ENCODE measurements at regions not wholly inside any gene's neighbourhood (a gene's known extent, or its start where the extent isn't known, plus 50 kb on each side); places are given as distances from the start of the nearest gene placed in this dataset.

GRCh38 chr15:25624504-25625177 lies 185.8 kb upstream of the UBE3A start:
- H3K4me1 ChIP-seq (ENCODE audit: insufficient read depth, low read length) = no peaks in the 10 kb centered on the region
- no peaks in the 10 kb centered on the region for H3K9me3 ChIP-seq (ENCODE audit: insufficient read depth, low read depth, low read length)
- no peak overlapping the region for H3K9ac ChIP-seq (ENCODE audit: low read depth, low read length)
- H3K27me3 ChIP-seq (ENCODE audit: insufficient read depth, low read length) = peaks cover 5% of the 10 kb centered on the region; the same call in 1 of the 2 replicates
- H3K36me3 ChIP-seq (ENCODE audit: insufficient read depth, low read depth, low read length) = no peaks in the 10 kb centered on the region
- no peak overlapping the region for H3K27ac ChIP-seq (ENCODE audit: low read length)
- no peak overlapping the region for H3K4me3 ChIP-seq (ENCODE audit: low read length)

- Histone ChIP-seq H3K4me3 (ENCODE audit: low read length) (no peak overlapping the region), H3K9me3 (ENCODE audit: insufficient read depth, low read depth, low read length) (no peaks in the 10 kb centered on the region)
Measured at GRCh38 chr15:25623708-25624107, 184.9 kb upstream of the UBE3A start.

GRCh38 chr15:25620466-25620865 lies 181.6 kb upstream of the UBE3A start:
- Histone ChIP-seq H3K9me3 (ENCODE audit: insufficient read depth, low read depth, low read length) (no peaks in the 10 kb centered on the region), H3K4me3 (ENCODE audit: low read length) (no peak overlapping the region), H3K27ac (ENCODE audit: low read length) (no peak overlapping the region), H3K36me3 (ENCODE audit: insufficient read depth, low read depth, low read length) (no peaks in the 10 kb centered on the region), H3K9ac (ENCODE audit: low read depth, low read length) (no peak overlapping the region), H3K4me1 (ENCODE audit: insufficient read depth, low read length) (no peaks in the 10 kb centered on the region), H3K27me3 (ENCODE audit: insufficient read depth, low read length) (peaks cover 5% of the 10 kb centered on the region; the same call in 1 of the 2 replicates)

More at GRCh38 chr15:25623708-25624107, 184.9 kb upstream of the UBE3A start:
- Histone ChIP-seq H3K9ac (ENCODE audit: low read depth, low read length) (no peak overlapping the region), H3K4me1 (ENCODE audit: insufficient read depth, low read length) (no peaks in the 10 kb centered on the region), H3K27ac (ENCODE audit: low read length) (no peak overlapping the region), H3K36me3 (ENCODE audit: insufficient read depth, low read depth, low read length) (no peaks in the 10 kb centered on the region), H3K27me3 (ENCODE audit: insufficient read depth, low read length) (peaks cover 5% of the 10 kb centered on the region; the same call in 1 of the 2 replicates)

- Histone ChIP-seq H3K9me3 (ENCODE audit: insufficient read depth, low read depth, low read length) (no peaks in the 10 kb centered on the region), H3K27ac (ENCODE audit: low read length) (no peak overlapping the region), H3K27me3 (ENCODE audit: insufficient read depth, low read length) (peaks cover 5% of the 10 kb centered on the region; the same call in 1 of the 2 replicates), H3K4me3 (ENCODE audit: low read length) (no peak overlapping the region), H3K4me1 (ENCODE audit: insufficient read depth, low read length) (no peaks in the 10 kb centered on the region), H3K36me3 (ENCODE audit: insufficient read depth, low read depth, low read length) (no peaks in the 10 kb centered on the region), H3K9ac (ENCODE audit: low read depth, low read length) (no peak overlapping the region)
Measured at GRCh38 chr15:25619761-25620160, 180.9 kb upstream of the UBE3A start.

GRCh38 chr15:25619076-25619475 lies 180.3 kb upstream of the UBE3A start:
- H3K4me1 ChIP-seq (ENCODE audit: insufficient read depth, low read length) = no peaks in the 10 kb centered on the region
- H3K9me3 ChIP-seq (ENCODE audit: insufficient read depth, low read depth, low read length) = no peaks in the 10 kb centered on the region
- H3K27me3 ChIP-seq (ENCODE audit: insufficient read depth, low read length) = 0 out of 2 replicates have a peak, but pooled peaks cover 5% of the 10 kb centered on the region
- H3K9ac ChIP-seq (ENCODE audit: low read depth, low read length) = no peak overlapping the region
- no peaks in the 10 kb centered on the region for H3K36me3 ChIP-seq (ENCODE audit: insufficient read depth, low read depth, low read length)
- no peak overlapping the region for H3K4me3 ChIP-seq (ENCODE audit: low read length)
- H3K27ac ChIP-seq (ENCODE audit: low read length) = no peak overlapping the region

GRCh38 chr15:25618161-25618560 lies 179.3 kb upstream of the UBE3A start:
- H3K36me3 ChIP-seq (ENCODE audit: insufficient read depth, low read depth, low read length) = no peaks in the 10 kb centered on the region

GRCh38 chr15:25616471-25616870 lies 177.6 kb upstream of the UBE3A start:
- no peak overlapping the region for H3K27ac ChIP-seq (ENCODE audit: low read length)
- no peak overlapping the region for H3K4me3 ChIP-seq (ENCODE audit: low read length)
- H3K9me3 ChIP-seq (ENCODE audit: insufficient read depth, low read depth, low read length) = no peaks in the 10 kb centered on the region
- H3K36me3 ChIP-seq (ENCODE audit: insufficient read depth, low read depth, low read length) = no peaks in the 10 kb centered on the region
- H3K27me3 ChIP-seq (ENCODE audit: insufficient read depth, low read length) = no peaks in the 10 kb centered on the region
- no peak overlapping the region for H3K9ac ChIP-seq (ENCODE audit: low read depth, low read length)
- no peaks in the 10 kb centered on the region for H3K4me1 ChIP-seq (ENCODE audit: insufficient read depth, low read length)

More at GRCh38 chr15:25618161-25618560, 179.3 kb upstream of the UBE3A start:
- Histone ChIP-seq H3K4me3 (ENCODE audit: low read length) (no peak overlapping the region), H3K9me3 (ENCODE audit: insufficient read depth, low read depth, low read length) (no peaks in the 10 kb centered on the region), H3K9ac (ENCODE audit: low read depth, low read length) (no peak overlapping the region), H3K27me3 (ENCODE audit: insufficient read depth, low read length) (no peaks in the 10 kb centered on the region), H3K4me1 (ENCODE audit: insufficient read depth, low read length) (no peaks in the 10 kb centered on the region), H3K27ac (ENCODE audit: low read length) (no peak overlapping the region)

GRCh38 chr15:25613134-25613533 lies 174.3 kb upstream of the UBE3A start:
- H3K36me3 ChIP-seq (ENCODE audit: insufficient read depth, low read depth, low read length) = no peaks in the 10 kb centered on the region
- H3K9me3 ChIP-seq (ENCODE audit: insufficient read depth, low read depth, low read length) = no peaks in the 10 kb centered on the region
- H3K27ac ChIP-seq (ENCODE audit: low read length) = no peak overlapping the region
- H3K4me3 ChIP-seq (ENCODE audit: low read length) = no peak overlapping the region
- no peak overlapping the region for H3K9ac ChIP-seq (ENCODE audit: low read depth, low read length)
- H3K4me1 ChIP-seq (ENCODE audit: insufficient read depth, low read length) = no peaks in the 10 kb centered on the region
- no peaks in the 10 kb centered on the region for H3K27me3 ChIP-seq (ENCODE audit: insufficient read depth, low read length)

- H3K36me3 ChIP-seq (ENCODE audit: insufficient read depth, low read depth, low read length) = no peaks in the 10 kb centered on the region
- H3K27ac ChIP-seq (ENCODE audit: low read length) = no peak overlapping the region
- H3K27me3 ChIP-seq (ENCODE audit: insufficient read depth, low read length) = no peaks in the 10 kb centered on the region
- no peaks in the 10 kb centered on the region for H3K9me3 ChIP-seq (ENCODE audit: insufficient read depth, low read depth, low read length)
- H3K9ac ChIP-seq (ENCODE audit: low read depth, low read length) = no peak overlapping the region
- H3K4me3 ChIP-seq (ENCODE audit: low read length) = no peak overlapping the region
- H3K4me1 ChIP-seq (ENCODE audit: insufficient read depth, low read length) = no peaks in the 10 kb centered on the region
Measured at GRCh38 chr15:25611603-25612002, 172.8 kb upstream of the UBE3A start.

GRCh38 chr15:25609371-25609770 lies 170.5 kb upstream of the UBE3A start:
- Histone ChIP-seq H3K36me3 (ENCODE audit: insufficient read depth, low read depth, low read length) (no peaks in the 10 kb centered on the region), H3K9ac (ENCODE audit: low read depth, low read length) (no peak overlapping the region), H3K4me3 (ENCODE audit: low read length) (no peak overlapping the region), H3K27ac (ENCODE audit: low read length) (no peak overlapping the region), H3K27me3 (ENCODE audit: insufficient read depth, low read length) (no peaks in the 10 kb centered on the region), H3K4me1 (ENCODE audit: insufficient read depth, low read length) (no peaks in the 10 kb centered on the region), H3K9me3 (ENCODE audit: insufficient read depth, low read depth, low read length) (no peaks in the 10 kb centered on the region)

- H3K9me3 ChIP-seq (ENCODE audit: insufficient read depth, low read depth, low read length) = no peaks in the 10 kb centered on the region
- no peaks in the 10 kb centered on the region for H3K27me3 ChIP-seq (ENCODE audit: insufficient read depth, low read length)
- no peaks in the 10 kb centered on the region for H3K4me1 ChIP-seq (ENCODE audit: insufficient read depth, low read length)
- H3K9ac ChIP-seq (ENCODE audit: low read depth, low read length) = no peak overlapping the region
- no peak overlapping the region for H3K27ac ChIP-seq (ENCODE audit: low read length)
- no peak overlapping the region for H3K4me3 ChIP-seq (ENCODE audit: low read length)
- no peaks in the 10 kb centered on the region for H3K36me3 ChIP-seq (ENCODE audit: insufficient read depth, low read depth, low read length)
Measured at GRCh38 chr15:25608926-25609325, 170.1 kb upstream of the UBE3A start.

GRCh38 chr15:25605151-25605550 lies 166.3 kb upstream of the UBE3A start:
- no peaks in the 10 kb centered on the region for H3K4me1 ChIP-seq (ENCODE audit: insufficient read depth, low read length)
- no peaks in the 10 kb centered on the region for H3K27me3 ChIP-seq (ENCODE audit: insufficient read depth, low read length)
- no peaks in the 10 kb centered on the region for H3K9me3 ChIP-seq (ENCODE audit: insufficient read depth, low read depth, low read length)
- H3K36me3 ChIP-seq (ENCODE audit: insufficient read depth, low read depth, low read length) = no peaks in the 10 kb centered on the region
- no peak overlapping the region for H3K9ac ChIP-seq (ENCODE audit: low read depth, low read length)
- no peak overlapping the region for H3K27ac ChIP-seq (ENCODE audit: low read length)
- no peak overlapping the region for H3K4me3 ChIP-seq (ENCODE audit: low read length)
